Adrenal gland (tissue), 5 donors: ENCODE measurements at regions not wholly inside any gene's neighbourhood (a gene's known extent, or its start where the extent isn't known, plus 50 kb on each side); places are given as distances from the start of the nearest gene placed in this dataset.

Source experiments
- POLR2A ChIP-seq, 2 donors: fragments of 450-650 bp; IDR thresholded peaks; one replicate each; pipeline ENCODE4 v1.6.1; 2017; ENCODE audit warnings: antibody characterized with exemption in 2 of 2, mild to moderate bottlenecking in 2 of 2, moderate library complexity in 1 of 2
- TF ChIP-seq, protein P1 (sequence below), 6 experiments: fragments of 450-650 bp in 4 of 6; fragments of 200-600 bp in 2 of 6; sonication (generic) in 1 of 6; IDR thresholded peaks; 1 replicate in 5 of 6; 2 replicates in 1 of 6; pipeline versions ENCODE4 v1.5.1 to v1.8.0; 2016 to 2021; ENCODE audit warnings: antibody characterized with exemption in 6 of 6, mild to moderate bottlenecking in 2 of 6, moderate library complexity in 1 of 6
- donor health status: DM: no; HTN: no; CAD: no.

DNA sequence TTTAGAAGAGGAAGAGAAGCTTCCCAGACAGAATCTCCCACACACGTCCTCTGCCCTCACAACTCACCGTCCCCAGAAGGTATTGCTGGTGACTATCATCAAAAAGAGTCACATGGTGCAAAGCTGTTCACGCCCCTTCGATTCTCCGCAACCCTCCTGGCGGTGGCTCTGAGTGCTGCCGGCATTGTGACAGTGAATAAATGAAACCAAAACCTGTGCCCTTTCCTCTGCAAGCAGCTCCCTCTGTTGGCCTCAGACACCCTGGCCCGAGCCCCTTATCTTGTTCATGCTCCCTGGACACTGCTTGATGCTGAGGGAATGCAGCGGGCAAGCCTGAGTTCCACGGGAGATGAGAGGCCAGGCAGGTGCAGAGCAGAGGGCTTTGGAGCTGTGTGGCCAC, 510.3 kb downstream of the NPHP4 start:
- TF ChIP-seq, protein P1, sequence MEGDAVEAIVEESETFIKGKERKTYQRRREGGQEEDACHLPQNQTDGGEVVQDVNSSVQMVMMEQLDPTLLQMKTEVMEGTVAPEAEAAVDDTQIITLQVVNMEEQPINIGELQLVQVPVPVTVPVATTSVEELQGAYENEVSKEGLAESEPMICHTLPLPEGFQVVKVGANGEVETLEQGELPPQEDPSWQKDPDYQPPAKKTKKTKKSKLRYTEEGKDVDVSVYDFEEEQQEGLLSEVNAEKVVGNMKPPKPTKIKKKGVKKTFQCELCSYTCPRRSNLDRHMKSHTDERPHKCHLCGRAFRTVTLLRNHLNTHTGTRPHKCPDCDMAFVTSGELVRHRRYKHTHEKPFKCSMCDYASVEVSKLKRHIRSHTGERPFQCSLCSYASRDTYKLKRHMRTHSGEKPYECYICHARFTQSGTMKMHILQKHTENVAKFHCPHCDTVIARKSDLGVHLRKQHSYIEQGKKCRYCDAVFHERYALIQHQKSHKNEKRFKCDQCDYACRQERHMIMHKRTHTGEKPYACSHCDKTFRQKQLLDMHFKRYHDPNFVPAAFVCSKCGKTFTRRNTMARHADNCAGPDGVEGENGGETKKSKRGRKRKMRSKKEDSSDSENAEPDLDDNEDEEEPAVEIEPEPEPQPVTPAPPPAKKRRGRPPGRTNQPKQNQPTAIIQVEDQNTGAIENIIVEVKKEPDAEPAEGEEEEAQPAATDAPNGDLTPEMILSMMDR (IDR thresholded peaks at IDR 0.05): no peak
- no peak for TF ChIP-seq POLR2A (IDR thresholded peaks at IDR 0.05)
